Mesenchymal stem cell (in vitro differentiated cells and primary cell): ENCODE measurements at regions not wholly inside any gene's neighbourhood (a gene's known extent, or its start where the extent isn't known, plus 50 kb on each side); places are given as distances from the start of the nearest gene placed in this dataset.

Source experiments
- DNase-seq: peaks from one replicate; pipeline ENCODE4 v3.0.0-alpha.2; 2013
- H2AFZ ChIP-seq: one replicate; pipeline ENCODE4 v1.6.1; 2013; ENCODE audit warnings: low read depth, mild to moderate bottlenecking, control low read depth, inconsistent platforms, low read length, moderate library complexity
- H2AK5ac ChIP-seq: 2 replicates; pipeline ENCODE4 v1.6.1; 2013; ENCODE audit warnings: low read length, moderate library complexity, mild to moderate bottlenecking, inconsistent platforms; ENCODE audit not compliant: severe bottlenecking
- H2BK120ac ChIP-seq: one replicate; pipeline ENCODE4 v1.6.1; 2013; ENCODE audit warnings: low read depth, mild to moderate bottlenecking, inconsistent platforms, low read length, moderate library complexity
- H2BK12ac ChIP-seq, 2 experiments: one replicate each; pipeline ENCODE4 v1.6.1; 2013; ENCODE audit warnings: inconsistent platforms in 2 of 2, low read length in 2 of 2, mild to moderate bottlenecking in 2 of 2, moderate library complexity in 2 of 2, control low read depth in 1 of 2
- H2BK15ac ChIP-seq: one replicate; pipeline ENCODE4 v1.6.1; 2013; ENCODE audit warnings: mild to moderate bottlenecking, low read depth, inconsistent platforms; ENCODE audit not compliant: poor library complexity, severe bottlenecking
- H2BK5ac ChIP-seq: 2 replicates; pipeline ENCODE4 v1.6.1; 2013; ENCODE audit warnings: low read depth, mild to moderate bottlenecking, low read length, control low read depth, inconsistent platforms; ENCODE audit not compliant: poor library complexity, severe bottlenecking
- H3K14ac ChIP-seq, 2 experiments: one replicate each; pipeline ENCODE4 v1.6.1; 2013; ENCODE audit warnings: inconsistent platforms in 2 of 2, low read length in 2 of 2, control low read depth in 1 of 2, mild to moderate bottlenecking in 1 of 2, moderate library complexity in 1 of 2
- H3K18ac ChIP-seq, 2 experiments: one replicate each; pipeline ENCODE4 v1.6.1; 2013; ENCODE audit warnings: inconsistent platforms in 2 of 2, low read length in 2 of 2, control low read depth in 1 of 2, low read depth in 1 of 2, mild to moderate bottlenecking in 1 of 2
- H3K23ac ChIP-seq, 2 experiments: one replicate each; pipeline ENCODE4 v1.6.1; 2013; ENCODE audit warnings: inconsistent platforms in 2 of 2, low read length in 2 of 2, mild to moderate bottlenecking in 2 of 2, moderate library complexity in 2 of 2, control low read depth in 1 of 2
- H3K27ac ChIP-seq: 2 replicates; pipeline ENCODE4 v1.5.1; 2013; ENCODE audit warnings: mild to moderate bottlenecking, moderate library complexity, low read length, control low read depth, inconsistent platforms; ENCODE audit not compliant: poor library complexity, severe bottlenecking
- H3K27me3 ChIP-seq, 2 experiments: 2 replicates each; pipeline versions ENCODE4 v1.6.1 to v1.7.0; 2013; ENCODE audit warnings: low read length in 2 of 2, mild to moderate bottlenecking in 2 of 2, moderate library complexity in 2 of 2, control low read depth in 1 of 2, inconsistent platforms in 1 of 2; ENCODE audit not compliant: control insufficient read depth in 1 of 2, insufficient read depth in 1 of 2
- H3K36me3 ChIP-seq, 2 experiments: 2 replicates each; pipeline versions ENCODE4 v1.6.1 to v1.7.0; 2013; ENCODE audit warnings: low read length in 2 of 2, control low read depth in 1 of 2, inconsistent platforms in 1 of 2, low read depth in 1 of 2, mild to moderate bottlenecking in 1 of 2; ENCODE audit not compliant: insufficient read depth in 2 of 2, control insufficient read depth in 1 of 2
- H3K4ac ChIP-seq, 2 experiments: one replicate each; pipeline ENCODE4 v1.6.1; 2013; ENCODE audit warnings: inconsistent platforms in 2 of 2, low read length in 2 of 2, mild to moderate bottlenecking in 2 of 2, moderate library complexity in 2 of 2, control low read depth in 1 of 2, low read depth in 1 of 2
- H3K4me1 ChIP-seq: 2 replicates; pipeline ENCODE4 v1.6.1; 2013; ENCODE audit warnings: low read depth, low read length, control low read depth; ENCODE audit not compliant: control insufficient read depth, insufficient read depth
- H3K4me2 ChIP-seq: 2 replicates; pipeline ENCODE4 v1.6.1; 2013; ENCODE audit warnings: low read length, mild to moderate bottlenecking, inconsistent platforms; ENCODE audit not compliant: poor library complexity, severe bottlenecking
- H3K4me3 ChIP-seq, 2 experiments: 2 replicates each; pipeline versions ENCODE4 v1.5.1 to v1.7.0; 2013; ENCODE audit warnings: low read length in 2 of 2, mild to moderate bottlenecking in 2 of 2, control low read depth in 1 of 2, low read depth in 1 of 2; ENCODE audit not compliant: insufficient read depth in 1 of 2
- H3K79me1 ChIP-seq: replicated peaks from 2 replicates; pipeline ENCODE4 v1.6.1; 2013; ENCODE audit warnings: mild to moderate bottlenecking, control low read depth, low read length, inconsistent platforms; ENCODE audit not compliant: poor library complexity, severe bottlenecking
- H3K9ac ChIP-seq: 2 replicates; pipeline ENCODE4 v1.7.0; 2013; ENCODE audit warnings: mild to moderate bottlenecking, low read length, moderate library complexity
- H3K9me3 ChIP-seq: 2 replicates; pipeline ENCODE4 v1.7.0; 2013; ENCODE audit warnings: mild to moderate bottlenecking, low read length; ENCODE audit not compliant: control insufficient read depth
- H4K8ac ChIP-seq: one replicate; pipeline ENCODE4 v1.6.1; 2013; ENCODE audit warnings: inconsistent platforms, mild to moderate bottlenecking, low read length, moderate library complexity
- H4K91ac ChIP-seq: one replicate; pipeline ENCODE4 v1.6.1; 2013; ENCODE audit warnings: mild to moderate bottlenecking, low read length, inconsistent platforms
- WGBS: methylation state at CpG from one replicate; pipeline ENCODE4 v1.1.7; 2013; ENCODE audit warnings: mixed read lengths; 5-methylcytosine and 5-hydroxymethylcytosine counted together

DNA sequence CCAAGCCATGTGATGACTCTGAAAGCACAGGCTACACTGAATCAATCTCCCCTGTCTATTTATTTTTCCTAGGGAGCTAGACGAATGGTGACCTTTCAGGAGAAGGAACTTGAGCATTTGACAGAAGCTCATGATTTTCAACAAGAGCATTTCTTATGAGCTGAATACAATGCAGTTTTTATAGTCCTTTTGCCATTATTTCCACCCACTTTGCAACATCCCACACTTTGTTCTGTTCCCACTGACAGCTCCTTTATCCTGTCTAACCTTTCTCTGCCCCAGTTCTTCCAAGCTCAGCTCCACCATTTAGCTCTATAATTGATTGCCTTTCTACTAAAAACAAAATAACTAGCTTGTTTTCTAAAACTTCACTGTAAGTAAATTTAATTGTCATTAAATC is 91.9 kb upstream of the PRSS1 start:
- Histone ChIP-seq H3K18ac (no peak overlapping the region), H3K9me3 (no peaks in the 10 kb centered on the region), H3K36me3 (no peaks in the 10 kb centered on the region), H2BK120ac (no peak overlapping the region), H3K27ac (no peak overlapping the region), H3K79me1 (no peaks in the 10 kb centered on the region), H3K4me1 (no peaks in the 10 kb centered on the region), H2AFZ (no peak overlapping the region), H3K4me2 (no peak overlapping the region), H3K14ac (no peak overlapping the region), H4K8ac (no peak overlapping the region), H3K23ac (no peak overlapping the region), H3K27me3 (peaks cover 7 to 22% of the 10 kb centered on the region in 2 experiments), H3K9ac (no peak overlapping the region), H2BK5ac (no peak overlapping the region), H2AK5ac (no peak overlapping the region), H2BK12ac (no peak overlapping the region), H2BK15ac (no peak overlapping the region), H4K91ac (no peak overlapping the region), H3K4ac (no peak overlapping the region), H3K4me3 (no peak overlapping the region)
- 86% methylated on average over 1 of the region's 1 CpG for WGBS
- DNase-seq = no peak

DNA sequence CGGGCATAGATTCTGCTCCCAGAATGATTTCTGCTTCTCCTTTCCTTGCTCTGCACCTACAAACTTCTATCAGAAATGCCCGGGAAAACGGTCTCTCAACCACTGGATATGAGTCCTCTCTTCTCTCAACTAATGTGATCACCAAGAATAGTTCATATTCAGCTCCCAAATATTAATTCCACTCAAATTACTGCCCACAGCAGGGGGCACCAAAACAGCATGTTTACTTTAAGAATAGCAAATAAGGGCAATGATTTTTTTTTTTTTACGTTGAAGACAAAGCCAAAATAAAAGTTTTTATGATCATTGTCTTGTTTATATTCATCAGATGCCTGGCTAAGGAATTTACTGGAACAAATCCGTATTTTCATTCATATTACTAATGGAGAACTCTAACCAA is 94.9 kb upstream of the PRSS1 start:
- no peak overlapping the region for H2BK5ac ChIP-seq
- H3K9me3 ChIP-seq = no peaks in the 10 kb centered on the region
- H4K91ac ChIP-seq = no peak overlapping the region
- DNase-seq = no peak
- no peak overlapping the region for H2AK5ac ChIP-seq
- no peak overlapping the region for H2BK120ac ChIP-seq
- no peak overlapping the region for H3K4ac ChIP-seq
- H3K9ac ChIP-seq = no peak overlapping the region
- no peak overlapping the region for H3K14ac ChIP-seq
- 84% methylated on average over 3 of the region's 5 CpGs for WGBS
- H3K27ac ChIP-seq = no peak overlapping the region
- H3K18ac ChIP-seq = no peak overlapping the region
- H3K4me1 ChIP-seq = no peaks in the 10 kb centered on the region
- H3K4me3 ChIP-seq = no peak overlapping the region
- H3K23ac ChIP-seq = no peak overlapping the region
- H2BK15ac ChIP-seq = no peak overlapping the region
- no peak overlapping the region for H2AFZ ChIP-seq
- H3K4me2 ChIP-seq = no peak overlapping the region
- peaks cover 7 to 21% of the 10 kb centered on the region in 2 experiments for H3K27me3 ChIP-seq
- H3K79me1 ChIP-seq = no peaks in the 10 kb centered on the region
- no peak overlapping the region for H2BK12ac ChIP-seq
- H3K36me3 ChIP-seq = no peaks in the 10 kb centered on the region
- H4K8ac ChIP-seq = no peak overlapping the region

DNA sequence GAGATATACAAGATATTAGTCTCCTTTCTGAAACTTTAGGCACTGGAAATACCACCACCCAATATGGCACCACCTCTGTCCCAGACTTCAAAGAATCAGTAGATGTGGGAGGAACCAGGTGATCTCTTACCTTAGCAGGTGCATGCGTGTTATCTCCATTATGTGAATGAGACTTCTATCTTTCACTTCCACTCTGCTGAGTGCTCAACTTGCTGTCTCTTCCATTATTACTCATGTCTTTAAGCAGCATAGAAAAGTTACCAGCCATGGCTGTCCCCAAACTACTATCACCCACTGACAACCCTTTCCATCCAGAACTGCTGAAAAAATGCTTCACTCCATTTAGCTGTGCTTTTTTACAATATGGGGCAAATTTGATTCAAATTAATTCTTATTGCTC is 101.5 kb upstream of the PRSS1 start:
- Histone ChIP-seq H2AK5ac (no peak overlapping the region), H4K8ac (no peak overlapping the region), H3K79me1 (no peaks in the 10 kb centered on the region), H3K4ac (no peak overlapping the region), H3K27me3 (peaks cover 3 to 52% of the 10 kb centered on the region in 2 experiments), H2AFZ (no peak overlapping the region), H2BK15ac (no peak overlapping the region), H3K4me3 (no peak overlapping the region), H2BK12ac (no peak overlapping the region), H3K23ac (no peak overlapping the region), H2BK120ac (no peak overlapping the region), H2BK5ac (no peak overlapping the region), H3K14ac (no peak overlapping the region), H3K18ac (no peak overlapping the region), H4K91ac (no peak overlapping the region), H3K9me3 (no peaks in the 10 kb centered on the region), H3K36me3 (no peaks in the 10 kb centered on the region), H3K4me2 (no peak overlapping the region), H3K4me1 (no peaks in the 10 kb centered on the region), H3K27ac (no peak overlapping the region), H3K9ac (no peak overlapping the region)
- WGBS = 96% methylated on average over 1 of the region's 1 CpG
- no peak for DNase-seq

DNA sequence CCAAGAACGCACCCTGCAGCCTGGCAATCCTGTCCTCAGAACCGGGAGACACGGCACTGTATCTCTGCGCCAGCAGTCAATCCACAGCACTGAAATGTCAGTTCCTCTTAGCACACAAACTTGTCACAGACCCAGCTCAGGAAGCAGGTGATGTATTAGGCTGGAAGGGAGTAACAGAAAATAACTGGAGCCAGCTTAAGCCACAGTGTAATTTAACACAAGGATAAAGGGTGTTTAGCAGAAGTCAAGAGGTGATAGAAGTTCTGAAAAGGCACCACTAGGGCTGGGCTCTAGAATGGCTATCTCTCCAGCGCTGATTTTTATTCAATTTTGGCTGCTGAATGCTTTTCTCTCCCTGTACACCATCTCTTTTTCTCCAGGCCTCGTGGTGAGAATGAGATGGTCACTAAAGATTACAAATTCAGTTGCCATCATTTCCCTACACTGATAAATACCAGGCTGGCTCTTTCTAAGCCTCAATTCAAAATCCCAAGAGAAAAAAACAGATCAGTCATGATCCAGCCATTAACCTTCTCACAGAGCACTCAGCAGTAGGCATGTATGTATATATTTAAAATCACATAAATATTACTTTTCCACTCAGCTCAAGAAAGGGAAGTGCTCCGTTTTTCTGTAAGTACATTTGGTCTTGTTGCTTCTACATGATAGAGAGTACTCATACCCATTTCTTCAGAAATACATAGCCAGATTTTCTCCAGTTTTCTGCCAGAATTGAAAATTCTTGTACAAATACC is 102.7 kb upstream of the PRSS1 start:
- Histone ChIP-seq H4K8ac (no peak overlapping the region), H2AK5ac (no peak overlapping the region), H3K79me1 (no peaks in the 10 kb centered on the region), H3K9me3 (no peaks in the 10 kb centered on the region), H3K14ac (no peak overlapping the region), H3K4me1 (no peaks in the 10 kb centered on the region), H4K91ac (no peak overlapping the region), H2BK120ac (no peak overlapping the region), H3K27me3 (peaks cover 8 to 62% of the 10 kb centered on the region in 2 experiments), H2BK15ac (no peak overlapping the region), H3K9ac (no peak overlapping the region), H2BK12ac (no peak overlapping the region), H2AFZ (no peak overlapping the region), H3K4me2 (no peak overlapping the region), H3K4ac (no peak overlapping the region), H3K4me3 (no peak overlapping the region), H3K27ac (no peak overlapping the region), H2BK5ac (no peak overlapping the region), H3K23ac (no peak overlapping the region), H3K18ac (no peak overlapping the region), H3K36me3 (no peaks in the 10 kb centered on the region)
- WGBS = 76% methylated on average over 6 of the region's 7 CpGs
- DNase-seq = no peak
